ENCODE measurements at regions not wholly inside any gene's neighbourhood (a gene's known extent, or its start where the extent isn't known, plus 50 kb on each side); places are given as distances from the start of the nearest gene placed in this dataset.
A peak's percentile ranks its signal among the peaks of the same experiment; 100 is the strongest.

- DNase-seq (no peak), ATAC-seq (ENCODE audit: poor library complexity) (no peak)
- intact Hi-C loops (cut with DNase I): no loop called here
These were observed 56.4 kb upstream of the F13A1 start for GRCh38 chr6:6376845-6377244.

- intact Hi-C loops (cut with DNase I): no loop called here
- DNase-seq: no peak
- ATAC-seq (ENCODE audit: poor library complexity): no peak
These were observed 57.2 kb upstream of the F13A1 start for GRCh38 chr6:6377621-6378020.

GRCh38 chr6:6379573-6379972 lies 59.1 kb upstream of the F13A1 start:
- intact Hi-C loops (cut with DNase I): no loop called here
- ATAC-seq (ENCODE audit: poor library complexity): no peak

GRCh38 chr6:6384520-6384919 lies 64.1 kb upstream of the F13A1 start:
- intact Hi-C loops (cut with DNase I): no loop called here
- ATAC-seq (ENCODE audit: poor library complexity) (no peak), DNase-seq (no peak)

More at GRCh38 chr6:6379573-6379972, 59.1 kb upstream of the F13A1 start:
- DNase-seq: no peak

- intact Hi-C loops (cut with DNase I): no loop called here
- peak; percentile 56 for ATAC-seq (ENCODE audit: poor library complexity)
- DNase-seq: no peak
These were observed 65.5 kb upstream of the F13A1 start for GRCh38 chr6:6386010-6386409.

- intact Hi-C loops (cut with DNase I): no loop called here
- ATAC-seq (ENCODE audit: poor library complexity) (no peak), DNase-seq (no peak)
These were observed 70.6 kb upstream of the F13A1 start for GRCh38 chr6:6390849-6391602.

GRCh38 chr6:6392214-6393068 lies 72.0 kb upstream of the F13A1 start:
- DNase-seq (no peak), ATAC-seq (ENCODE audit: poor library complexity) (no peak)
- intact Hi-C loops (cut with DNase I): no loop called here

- intact Hi-C loops (cut with DNase I): no loop called here
- DNase-seq (no peak), ATAC-seq (ENCODE audit: poor library complexity) (no peak)
These were observed 72.6 kb upstream of the F13A1 start for GRCh38 chr6:6393069-6393529.

- DNase-seq: no peak
- peak; percentile 96 for ATAC-seq (ENCODE audit: poor library complexity)
These were observed 75.2 kb upstream of the F13A1 start for GRCh38 chr6:6395581-6396197.

GRCh38 chr6:6397842-6398241 lies 77.4 kb upstream of the F13A1 start:
- DNase-seq (no peak), ATAC-seq (ENCODE audit: poor library complexity) (no peak)
- intact Hi-C loops (cut with DNase I): no loop called here

More at GRCh38 chr6:6395581-6396197, 75.2 kb upstream of the F13A1 start:
- intact Hi-C loops (cut with DNase I): no loop called here

GRCh38 chr6:6399568-6399967 lies 79.1 kb upstream of the F13A1 start:
- intact Hi-C loops (cut with DNase I): no loop called here
- ATAC-seq (ENCODE audit: poor library complexity): no peak

GRCh38 chr6:6401401-6401800 lies 80.9 kb upstream of the F13A1 start:
- DNase-seq: no peak
- intact Hi-C loops (cut with DNase I): no loop called here

More at GRCh38 chr6:6399568-6399967, 79.1 kb upstream of the F13A1 start:
- DNase-seq: no peak

GRCh38 chr6:6402006-6402405 lies 81.5 kb upstream of the F13A1 start:
- intact Hi-C loops (cut with DNase I): no loop called here
- ATAC-seq (ENCODE audit: poor library complexity) (no peak), DNase-seq (no peak)

More at GRCh38 chr6:6401401-6401800, 80.9 kb upstream of the F13A1 start:
- no peak for ATAC-seq (ENCODE audit: poor library complexity)

GRCh38 chr6:6402591-6402990 lies 82.1 kb upstream of the F13A1 start:
- no peak for DNase-seq
- intact Hi-C loops (cut with DNase I): no loop called here
- ATAC-seq (ENCODE audit: poor library complexity): no peak

GRCh38 chr6:6405031-6405430 lies 84.6 kb upstream of the F13A1 start:
- DNase-seq: no peak
- no peak for ATAC-seq (ENCODE audit: poor library complexity)
- intact Hi-C loops (cut with DNase I): no loop called here

- ATAC-seq (ENCODE audit: poor library complexity) (peak; percentile 40), DNase-seq (no peak)
- intact Hi-C loops (cut with DNase I): no loop called here
These were observed 85.7 kb upstream of the F13A1 start for GRCh38 chr6:6405997-6406714.

- ATAC-seq (ENCODE audit: poor library complexity) (peak; percentile 4), DNase-seq (no peak)
- intact Hi-C loops (cut with DNase I): no loop called here
These were observed 86.2 kb upstream of the F13A1 start for GRCh38 chr6:6406715-6407070.

- intact Hi-C loops (cut with DNase I): no loop called here
- DNase-seq (no peak), ATAC-seq (ENCODE audit: poor library complexity) (peak; percentile 50)
These were observed 86.7 kb upstream of the F13A1 start for GRCh38 chr6:6407071-6407741.

All from Right ventricle myocardium superior (tissue), 1 donor.